GM19023 (cell line): ENCODE measurements at regions not wholly inside any gene's neighbourhood (a gene's known extent, or its start where the extent isn't known, plus 50 kb on each side); places are given as distances from the start of the nearest gene placed in this dataset.

Experiments
- ATAC-seq: cut with Tn5 transposase; IDR thresholded peaks from one replicate; pipeline ENCODE4 v1.9.1; 2021; ENCODE audit warnings: mild to moderate bottlenecking, moderate library complexity; ENCODE audit not compliant: unreplicated experiment

- no peak for ATAC-seq
Observed at GRCh38 chr6:10250655-10251220, 164.1 kb downstream of the TFAP2A start.

- ATAC-seq: no peak
Observed at GRCh38 chr6:10248378-10248843, 166.5 kb downstream of the TFAP2A start.

- no peak for ATAC-seq
Observed at GRCh38 chr6:10237298-10238038, 177.4 kb downstream of the TFAP2A start.

- ATAC-seq: no peak
Observed at GRCh38 chr6:10235344-10235743, 179.5 kb downstream of the TFAP2A start.

GRCh38 chr6:10230531-10230930, 184.3 kb downstream of the TFAP2A start:
- ATAC-seq: no peak

- no peak for ATAC-seq
Observed at GRCh38 chr6:10223841-10224240, 191.0 kb downstream of the TFAP2A start.

GRCh38 chr6:10221178-10221577, 193.7 kb downstream of the TFAP2A start:
- ATAC-seq: no peak

- no peak for ATAC-seq
Observed at GRCh38 chr6:10219510-10219909, 195.4 kb downstream of the TFAP2A start.

- no peak for ATAC-seq
Observed at GRCh38 chr6:10217111-10217510, 197.8 kb downstream of the TFAP2A start.

GRCh38 chr6:10215326-10216110, 199.4 kb downstream of the TFAP2A start:
- no peak for ATAC-seq

GRCh38 chr6:10210052-10210451, 204.8 kb downstream of the TFAP2A start:
- ATAC-seq: no peak

GRCh38 chr6:10205892-10206291, 209.0 kb downstream of the TFAP2A start:
- ATAC-seq: no peak

GRCh38 chr6:10205120-10205519, 209.8 kb downstream of the TFAP2A start:
- ATAC-seq: no peak

GRCh38 chr6:10203651-10204050, 211.2 kb downstream of the TFAP2A start:
- no peak for ATAC-seq

GRCh38 chr6:10202581-10202980, 212.3 kb downstream of the TFAP2A start:
- no peak for ATAC-seq

GRCh38 chr6:10201606-10202510, 213.0 kb downstream of the TFAP2A start:
- no peak for ATAC-seq

GRCh38 chr6:10196090-10196489, 218.8 kb downstream of the TFAP2A start:
- no peak for ATAC-seq

GRCh38 chr6:10194816-10195672, 219.8 kb downstream of the TFAP2A start:
- ATAC-seq: no peak

GRCh38 chr6:10193321-10193720, 221.6 kb downstream of the TFAP2A start:
- ATAC-seq: no peak

- no peak for ATAC-seq
Observed at GRCh38 chr6:10190042-10190441, 224.8 kb downstream of the TFAP2A start.
